Thoracic aorta (tissue), 2 donors: ENCODE measurements at regions not wholly inside any gene's neighbourhood (a gene's known extent, or its start where the extent isn't known, plus 50 kb on each side); places are given as distances from the start of the nearest gene placed in this dataset.

ENCODE experiments used
- ATAC-seq: fragments of 150-250 bp; one replicate; pipeline ENCODE4 v1.8.0; 2017; ENCODE audit warnings: low read depth; ENCODE audit not compliant: insufficient number of reproducible peaks, low FRiP score
- DNase-seq: peaks from one replicate; pipeline ENCODE4 v3.0.0-alpha.2; 2020; ENCODE audit warnings: low spot score
- H3K27ac ChIP-seq, 2 donors: fragments of 200-600 bp; sonication (generic); 1 replicate in 1 of 2; 2 replicates in 1 of 2; pipeline ENCODE4 v1.5.1; 2016; ENCODE audit warnings: mild to moderate bottlenecking in 2 of 2, moderate library complexity in 2 of 2
- H3K27me3 ChIP-seq: fragments of 200-600 bp; sonication (generic); replicated peaks from 2 replicates; pipeline ENCODE4 v1.6.0; 2016; ENCODE audit warnings: mild to moderate bottlenecking; ENCODE audit not compliant: insufficient read depth
- H3K36me3 ChIP-seq: fragments of 200-600 bp; sonication (generic); one replicate; pipeline ENCODE4 v1.5.1; 2016
- H3K4me1 ChIP-seq, 2 donors: fragments of 200-600 bp; sonication (generic); 1 replicate in 1 of 2; 2 replicates in 1 of 2; pipeline versions ENCODE4 v1.5.1 to v1.6.0; 2016; ENCODE audit warnings: low read depth in 2 of 2, mild to moderate bottlenecking in 1 of 2; ENCODE audit not compliant: control insufficient read depth in 1 of 2
- H3K4me3 ChIP-seq: fragments of 200-600 bp; sonication (generic); 2 replicates; pipeline ENCODE4 v1.5.1; 2016; ENCODE audit warnings: mild to moderate bottlenecking
- H3K9me3 ChIP-seq: fragments of 200-600 bp; sonication (generic); 2 replicates; pipeline ENCODE4 v1.5.1; 2016
- CTCF ChIP-seq: fragments of 200-600 bp; sonication (generic); IDR thresholded peaks from one replicate; pipeline ENCODE4 v1.5.1; 2019; ENCODE audit warnings: antibody characterized with exemption

DNA sequence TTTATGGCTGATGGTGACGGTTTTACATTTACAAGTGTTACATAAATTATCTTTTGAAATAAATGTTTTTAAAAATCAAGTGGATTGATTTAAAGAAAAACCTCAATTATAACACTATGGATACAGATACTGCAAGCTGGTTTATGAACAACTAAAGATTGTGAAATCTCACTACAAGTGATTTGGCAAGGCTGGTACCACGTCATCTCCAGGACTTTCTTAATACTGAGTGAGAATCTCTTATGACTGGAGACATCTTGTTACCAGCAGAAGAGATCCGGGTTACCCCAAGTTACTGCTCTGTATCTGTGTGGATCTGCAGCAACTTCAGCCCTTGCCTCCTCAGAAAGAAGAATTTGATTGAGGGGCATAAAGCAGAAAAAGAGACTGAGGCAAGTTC is 452.9 kb downstream of the MN1 start:
- no peak for ATAC-seq

GRCh38 chr22:27349456-27349855 is 452.1 kb downstream of the MN1 start:
- no peaks in the 10 kb centered on the region for H3K36me3 ChIP-seq
- peaks cover 7% of the 10 kb centered on the region for H3K9me3 ChIP-seq
- no peaks in the 10 kb centered on the region for H3K27me3 ChIP-seq
- no peak for DNase-seq
- H3K4me1 ChIP-seq = no peaks in the 10 kb centered on the region
- TF ChIP-seq CTCF = no peak
- no peak overlapping the region for H3K27ac ChIP-seq
- H3K4me3 ChIP-seq = no peak overlapping the region
- ATAC-seq = no peak

More for the DNA sequence above, 452.9 kb downstream of the MN1 start:
- DNase-seq = no peak
- no peaks in the 10 kb centered on the region for H3K27me3 ChIP-seq
- H3K9me3 ChIP-seq = peaks cover 10% of the 10 kb centered on the region
- H3K4me1 ChIP-seq = no peaks in the 10 kb centered on the region
- no peaks in the 10 kb centered on the region for H3K36me3 ChIP-seq
- H3K4me3 ChIP-seq = no peak overlapping the region
- H3K27ac ChIP-seq = no peak overlapping the region
- TF ChIP-seq CTCF = no peak

GRCh38 chr22:27350306-27350705 is 451.2 kb downstream of the MN1 start:
- Histone ChIP-seq H3K27me3 (no peaks in the 10 kb centered on the region), H3K4me1 (no peaks in the 10 kb centered on the region), H3K4me3 (no peak overlapping the region), H3K9me3 (peaks cover 7% of the 10 kb centered on the region), H3K36me3 (no peaks in the 10 kb centered on the region), H3K27ac (no peak overlapping the region)
- ATAC-seq (no peak), DNase-seq (no peak)
- TF ChIP-seq CTCF = no peak

DNA sequence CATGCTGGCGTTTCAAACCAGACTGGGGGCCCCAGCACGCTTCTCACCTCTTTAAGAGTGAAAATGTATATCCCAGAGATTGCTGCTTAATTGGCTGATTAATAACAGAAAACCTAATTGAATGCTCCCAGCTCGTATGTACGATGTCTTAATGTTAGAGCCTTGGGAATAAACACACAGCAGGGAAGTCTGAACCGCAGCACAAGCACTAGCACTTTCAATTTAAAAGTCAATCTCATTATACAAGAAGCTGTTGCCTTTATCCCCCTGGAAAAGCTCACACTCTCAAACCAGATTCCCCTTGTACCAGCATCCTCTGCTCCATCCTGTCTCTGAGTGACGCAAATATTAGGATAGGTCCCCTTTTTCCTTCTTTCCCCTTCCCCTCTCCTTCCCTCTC is 449.1 kb downstream of the MN1 start:
- Histone ChIP-seq H3K4me1 (no peaks in the 10 kb centered on the region), H3K9me3 (peaks cover 14% of the 10 kb centered on the region), H3K4me3 (no peak overlapping the region), H3K27me3 (no peaks in the 10 kb centered on the region), H3K27ac (no peak overlapping the region), H3K36me3 (no peaks in the 10 kb centered on the region)
- no peak for TF ChIP-seq CTCF
- no peak for ATAC-seq
- no peak for DNase-seq

DNA sequence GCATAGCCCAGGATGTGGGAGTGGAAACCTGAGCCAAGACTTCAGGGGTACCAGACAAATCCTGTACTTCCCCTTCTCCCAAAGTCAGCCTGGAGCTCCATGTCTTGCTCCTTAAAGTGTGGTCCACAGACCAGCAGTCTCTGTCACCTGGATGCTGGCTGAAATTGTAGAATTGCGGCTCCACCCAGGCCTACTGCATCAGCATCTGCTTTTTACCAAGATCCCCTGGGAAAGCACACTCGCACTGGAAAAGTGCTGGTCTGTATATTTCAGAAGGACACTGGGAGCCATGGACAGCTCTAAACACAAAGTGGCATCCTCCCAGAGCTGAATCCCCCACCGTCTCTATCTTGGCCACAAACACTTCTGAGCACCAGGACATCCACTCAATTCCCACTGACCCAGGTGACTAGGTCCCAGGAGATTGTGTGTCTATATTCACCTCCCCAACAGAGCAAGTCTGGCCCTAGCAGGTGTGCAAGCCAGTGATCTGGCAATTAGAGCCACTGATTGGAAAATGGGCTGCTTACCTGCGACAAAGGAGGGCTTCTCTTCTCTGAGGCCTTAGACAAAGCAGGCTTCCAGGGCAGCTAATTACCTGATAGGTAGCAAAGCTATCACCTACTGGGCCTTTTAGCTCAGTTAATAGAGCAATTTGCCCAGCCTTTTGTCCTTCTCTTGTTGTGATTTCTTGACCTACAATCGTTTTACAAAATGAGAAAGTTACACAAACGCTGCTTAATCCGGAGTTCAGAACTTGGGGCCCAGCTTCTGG is 443.3 kb downstream of the MN1 start:
- no peak for TF ChIP-seq CTCF
- DNase-seq = no peak
- ATAC-seq = no peak
- Histone ChIP-seq H3K36me3 (no peaks in the 10 kb centered on the region), H3K27me3 (no peaks in the 10 kb centered on the region), H3K4me3 (no peak overlapping the region), H3K9me3 (peaks cover 7% of the 10 kb centered on the region), H3K4me1 (no peaks in the 10 kb centered on the region), H3K27ac (no peak overlapping the region)
